IPS DF 4.7 (cell line): ENCODE measurements at regions not wholly inside any gene's neighbourhood (a gene's known extent, or its start where the extent isn't known, plus 50 kb on each side); places are given as distances from the start of the nearest gene placed in this dataset.

ENCODE experiments used
- DNase-seq: peaks from one replicate; pipeline ENCODE4 v3.0.0-alpha.2; 2013; ENCODE audit warnings: low spot score; ENCODE audit errors: extremely low read depth

- DNase-seq: no peak
Observed at GRCh38 chrX:16444353-16444752, 205.6 kb upstream of the S100G start.

DNA sequence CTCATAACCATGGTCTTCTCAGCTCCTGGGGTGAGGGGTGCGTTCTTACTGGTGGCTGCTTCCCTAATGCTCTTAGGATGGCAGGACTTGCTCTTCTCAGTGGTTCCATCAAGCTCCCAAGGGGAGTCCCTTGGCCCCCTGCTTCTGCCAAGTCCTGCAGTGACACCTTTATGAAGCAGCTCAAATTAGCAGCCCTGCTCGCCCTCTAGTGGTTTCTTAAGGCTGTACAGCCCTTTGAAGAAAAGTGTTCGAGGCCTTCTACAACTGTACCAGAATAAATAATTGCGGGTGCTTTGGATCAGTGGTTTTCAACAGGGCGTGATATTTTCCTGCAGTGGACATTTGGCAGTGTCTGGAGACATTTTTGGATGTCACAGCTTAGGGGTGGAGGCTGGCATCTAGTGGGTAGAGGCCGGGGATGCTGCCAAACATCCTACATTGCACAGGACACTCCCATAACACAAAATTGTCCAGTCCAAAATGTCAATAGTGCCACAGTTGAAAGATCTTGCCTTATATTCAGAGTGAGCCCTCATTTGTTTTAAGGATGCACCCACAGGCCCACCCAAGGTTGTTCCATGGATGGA is 204.7 kb upstream of the S100G start:
- DNase-seq: no peak

- DNase-seq: no peak
Observed at GRCh38 chrX:16451334-16451733, 198.6 kb upstream of the S100G start.

- DNase-seq: no peak
Observed at GRCh38 chrX:16454926-16455325, 195.0 kb upstream of the S100G start.

DNA sequence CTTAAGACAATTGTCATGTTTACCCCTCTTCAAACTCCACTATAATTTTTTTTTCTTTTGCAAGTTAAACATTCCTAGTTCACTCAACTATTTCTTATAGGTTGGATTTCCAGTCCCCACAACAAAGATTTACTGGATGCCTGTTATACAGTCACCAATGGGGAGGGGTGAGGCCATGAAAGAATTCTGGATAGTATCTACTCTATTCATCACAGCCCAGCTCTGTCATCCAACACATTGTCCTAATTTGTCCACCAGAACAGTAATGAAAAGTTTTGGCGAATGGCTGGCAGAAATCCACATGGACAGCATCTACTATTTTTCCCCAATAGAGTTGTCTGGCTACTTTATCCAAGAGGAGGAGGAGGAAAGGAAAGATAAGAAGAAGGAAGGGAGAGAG is 192.7 kb upstream of the S100G start:
- DNase-seq: no peak

DNA sequence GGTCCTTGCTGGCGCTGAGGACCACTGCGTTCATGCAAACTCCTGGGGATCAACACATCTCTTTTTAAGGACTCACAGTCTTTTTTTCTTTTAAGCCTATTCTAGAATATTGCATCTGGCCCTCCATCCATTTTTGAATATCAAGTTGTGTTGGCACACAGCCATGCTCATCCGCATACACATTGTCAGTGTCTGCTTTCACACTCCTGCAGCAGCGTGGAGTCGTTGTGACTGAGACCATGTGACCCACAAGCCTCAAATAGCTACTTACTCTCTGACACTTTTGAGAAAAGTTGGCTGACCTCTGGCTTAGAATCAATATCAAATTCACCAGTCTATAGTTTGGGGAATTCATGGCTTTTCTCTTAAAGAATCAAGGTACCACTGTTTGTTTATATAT is 191.8 kb upstream of the S100G start:
- DNase-seq: no peak

GRCh38 chrX:16459008-16459407 is 190.9 kb upstream of the S100G start:
- DNase-seq: no peak

GRCh38 chrX:16461968-16462367 is 188.0 kb upstream of the S100G start:
- DNase-seq: no peak

DNA sequence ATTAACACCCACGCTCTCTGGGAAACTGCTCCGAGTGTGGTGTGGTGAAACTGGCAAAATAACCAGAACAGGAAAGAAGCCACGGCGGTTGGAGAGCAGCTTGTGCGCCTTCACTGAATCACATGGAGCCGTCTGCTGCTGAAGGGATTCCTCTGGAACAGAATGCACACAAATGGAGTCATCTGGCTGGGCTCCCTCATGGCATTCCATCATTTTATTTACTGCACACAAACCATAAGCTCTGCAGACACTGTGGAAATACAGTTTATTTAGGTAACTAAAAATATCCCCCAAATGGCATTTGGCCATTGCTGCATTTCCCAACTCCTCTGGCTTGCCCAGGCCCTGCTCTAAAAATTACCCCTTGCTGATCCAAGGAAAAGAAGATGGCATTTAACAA is 187.0 kb upstream of the S100G start:
- DNase-seq: no peak

DNA sequence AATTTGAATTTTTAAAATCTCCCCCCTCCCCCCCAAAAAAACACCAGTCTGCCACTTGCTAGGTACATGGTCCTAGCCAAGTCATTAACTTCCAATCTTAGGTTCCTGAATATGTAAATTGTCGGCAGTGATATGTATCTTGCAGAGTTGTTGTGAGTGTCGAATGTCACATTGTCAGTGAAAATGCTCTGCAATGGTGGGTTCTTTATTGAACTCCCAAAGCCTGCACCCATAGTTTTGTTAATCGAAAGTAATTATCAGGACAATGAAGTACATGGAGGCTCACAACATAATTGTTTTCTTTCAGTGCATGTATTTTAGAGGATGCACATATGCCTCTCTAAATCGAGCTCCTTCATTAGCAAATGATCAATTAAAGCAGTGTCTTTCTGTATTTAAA is 185.6 kb upstream of the S100G start:
- DNase-seq: peak; percentile 16

DNA sequence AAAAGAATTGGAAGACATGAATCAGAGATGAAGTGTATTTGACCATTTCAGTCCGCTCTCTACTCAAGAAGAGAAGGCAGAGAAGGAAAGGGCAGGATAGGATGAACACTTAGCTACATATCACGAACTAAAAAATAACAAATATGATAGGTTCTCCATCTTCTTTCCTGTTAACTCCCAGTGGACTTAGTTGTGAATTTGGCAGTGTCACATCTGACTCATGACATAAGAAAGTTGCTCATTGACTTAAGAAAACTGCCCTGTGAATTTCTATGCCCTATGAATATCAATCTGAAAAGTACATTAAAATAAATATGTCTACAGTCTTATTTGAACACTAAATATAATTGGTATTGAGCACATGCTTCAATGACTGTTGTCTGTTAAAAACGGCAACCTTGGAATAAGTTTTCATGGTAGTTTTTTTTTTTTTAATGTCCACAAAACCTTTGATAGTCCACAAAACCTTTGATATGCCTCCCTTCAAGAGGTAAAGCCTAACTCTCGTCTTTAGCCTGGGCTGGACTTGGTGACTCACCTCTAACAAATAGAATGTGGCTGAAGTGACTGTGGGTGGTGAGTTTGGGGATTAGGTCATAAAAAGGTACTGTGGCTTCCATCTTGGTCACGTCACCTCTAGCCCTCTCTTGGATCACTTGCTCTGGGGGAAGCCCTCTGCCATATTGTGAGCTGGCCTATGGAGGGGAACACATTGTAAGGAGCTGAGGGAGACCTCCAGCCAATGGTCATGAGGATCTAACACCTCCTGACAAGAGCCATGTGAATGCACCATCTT is 184.7 kb upstream of the S100G start:
- DNase-seq: no peak

GRCh38 chrX:16466640-16467432 is 183.1 kb upstream of the S100G start:
- DNase-seq: no peak

GRCh38 chrX:16469870-16470269 is 180.1 kb upstream of the S100G start:
- no peak for DNase-seq

DNA sequence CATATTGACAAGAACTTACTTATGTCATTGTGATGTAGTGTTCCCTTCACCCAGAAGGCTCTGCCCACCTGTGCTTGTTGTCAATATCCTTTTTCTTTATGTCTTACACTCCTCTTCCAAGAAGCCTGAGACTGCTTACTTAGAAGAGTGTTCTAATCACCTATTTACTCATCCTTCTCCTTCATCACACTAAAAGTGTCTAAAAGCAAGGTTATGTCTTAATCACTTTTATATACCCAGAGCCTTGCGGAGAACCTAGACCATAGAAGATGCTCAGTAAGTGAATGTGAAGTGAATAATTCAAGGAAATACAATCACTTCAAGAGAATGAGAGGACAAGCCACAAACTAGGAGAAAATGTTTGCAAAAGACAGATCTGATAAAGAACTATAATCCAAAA is 177.6 kb upstream of the S100G start:
- DNase-seq: no peak

DNA sequence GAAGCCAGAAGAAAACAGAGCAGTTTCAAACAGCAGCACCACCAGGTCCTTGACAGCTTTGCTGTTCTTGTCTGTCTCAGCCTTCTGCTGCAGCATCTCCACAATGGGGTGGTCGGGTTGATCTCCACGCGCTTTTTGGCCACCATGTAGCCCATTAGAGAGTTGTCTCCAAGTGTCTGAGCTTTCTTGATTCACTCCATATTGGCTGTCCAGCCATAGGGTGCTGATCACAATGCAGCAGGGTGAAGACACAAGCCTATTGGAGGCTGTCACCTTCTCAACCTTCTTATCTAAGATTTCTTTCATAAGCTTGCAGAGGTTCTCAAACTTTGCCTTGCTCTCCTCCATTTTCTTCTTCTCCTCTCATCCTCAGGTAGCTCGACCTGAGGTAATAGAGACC is 175.4 kb upstream of the S100G start:
- no peak for DNase-seq

GRCh38 chrX:16476009-16476408 is 173.9 kb upstream of the S100G start:
- DNase-seq: no peak

DNA sequence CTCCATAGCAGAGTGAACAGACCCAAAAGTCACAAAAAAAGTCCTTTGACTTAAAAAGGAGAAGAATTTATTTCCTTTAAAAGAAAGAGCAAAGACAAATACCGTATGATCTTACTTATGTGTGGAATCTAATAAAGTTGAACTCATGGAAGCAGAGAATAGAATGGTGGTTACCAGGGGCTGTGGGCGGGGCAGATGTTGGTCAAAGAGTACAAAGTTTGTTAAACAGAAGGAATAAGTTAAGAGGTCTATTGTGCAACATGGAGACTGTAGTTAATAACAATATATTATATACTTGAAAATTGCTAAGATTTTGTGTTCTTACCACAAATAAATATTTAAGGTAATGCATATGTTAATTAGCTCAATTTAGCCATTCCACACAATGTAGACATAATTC is 173.3 kb upstream of the S100G start:
- no peak for DNase-seq

- DNase-seq: no peak
Observed at GRCh38 chrX:16479206-16479869, 170.6 kb upstream of the S100G start.

- no peak for DNase-seq
Observed at GRCh38 chrX:16480049-16480448, 169.9 kb upstream of the S100G start.

DNA sequence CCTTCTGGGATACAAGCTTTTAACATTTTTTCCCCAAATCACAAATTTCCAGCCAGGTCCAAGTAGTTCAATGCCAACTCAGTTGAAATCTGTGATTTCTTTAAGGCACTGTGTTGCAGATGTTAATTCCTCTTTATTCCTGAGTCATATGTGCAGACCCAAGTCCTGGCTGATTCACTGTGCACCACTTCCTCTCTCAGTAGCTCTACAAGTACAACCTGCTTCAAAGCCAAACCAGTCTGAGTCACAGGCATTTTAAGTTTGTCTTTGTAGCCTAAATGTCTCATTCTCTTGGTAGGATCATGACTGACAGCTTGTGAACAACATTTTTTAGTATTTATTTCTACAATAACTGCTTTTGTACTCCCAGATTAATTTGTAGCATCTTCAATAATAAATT is 165.6 kb upstream of the S100G start:
- DNase-seq: no peak

DNA sequence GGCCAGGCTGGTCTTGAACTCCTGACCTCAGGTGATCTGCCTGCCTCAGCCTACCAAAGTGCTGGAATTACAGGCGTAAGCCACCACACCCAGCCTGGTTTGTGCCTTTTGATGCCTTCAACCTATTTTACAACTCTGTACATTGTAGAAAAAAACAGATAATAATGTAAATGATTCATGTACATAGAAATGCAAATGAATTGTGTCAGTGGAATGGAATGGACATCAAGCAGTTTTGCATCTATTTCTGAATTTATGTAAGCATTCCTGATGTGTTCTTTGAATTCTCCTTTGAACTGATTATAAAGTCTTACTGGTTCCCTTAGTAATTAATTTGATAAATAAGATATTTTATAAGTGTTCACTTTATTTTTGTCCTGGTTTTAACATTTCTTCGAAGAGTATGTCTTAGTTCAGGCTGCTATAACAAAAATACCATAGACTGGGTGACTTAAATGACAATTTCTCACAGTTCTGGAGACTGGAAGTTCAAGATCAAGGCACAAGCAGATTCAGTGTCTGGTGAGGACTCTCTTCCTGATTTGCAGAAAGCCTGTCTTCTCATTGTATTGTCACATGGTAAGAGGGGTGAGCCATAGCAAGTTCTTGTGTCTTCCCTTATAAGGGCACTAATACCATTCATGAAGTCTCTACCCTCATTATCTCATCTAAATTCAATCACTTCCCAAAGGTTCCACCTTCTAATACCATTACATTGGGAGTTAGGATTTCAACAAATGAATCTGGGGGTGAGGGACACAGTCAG is 162.2 kb upstream of the S100G start:
- DNase-seq: no peak
